Uterus (tissue), 2 donors: ENCODE measurements at regions not wholly inside any gene's neighbourhood (a gene's known extent, or its start where the extent isn't known, plus 50 kb on each side); places are given as distances from the start of the nearest gene placed in this dataset.

Source experiments
- CTCF ChIP-seq, 4 experiments: fragments of 200-600 bp in 2 of 4; fragments of 450-650 bp in 2 of 4; sonication (generic) in 2 of 4; IDR thresholded peaks; one replicate each; pipeline ENCODE4 v1.5.1; 2016 to 2019; ENCODE audit warnings: antibody characterized with exemption in 4 of 4, mild to moderate bottlenecking in 2 of 4, moderate library complexity in 1 of 4
- POLR2A ChIP-seq, 2 donors: fragments of 450-650 bp; IDR thresholded peaks; one replicate each; pipeline ENCODE4 v1.6.1; 2016; ENCODE audit warnings: antibody characterized with exemption in 2 of 2, mild to moderate bottlenecking in 1 of 2, moderate library complexity in 1 of 2

GRCh38 chr12:19584732-19585131 lies 145.4 kb downstream of the AEBP2 start:
- TF ChIP-seq CTCF (IDR thresholded peaks at IDR 0.05): no peak
- TF ChIP-seq POLR2A (IDR thresholded peaks at IDR 0.05): no peak
